HG02870 (cell line): ENCODE measurements at regions not wholly inside any gene's neighbourhood (a gene's known extent, or its start where the extent isn't known, plus 50 kb on each side); places are given as distances from the start of the nearest gene placed in this dataset.
"Not testable (repeated sequence)": the region's sequence is repeated elsewhere in the genome, so short reads cannot be mapped to it uniquely, and the experiment has no call there.

Experiments
- ATAC-seq: cut with Tn5 transposase; IDR thresholded peaks from one replicate; pipeline ENCODE4 v1.9.1; 2021; ENCODE audit warnings: mild to moderate bottlenecking, moderate library complexity; ENCODE audit not compliant: unreplicated experiment

DNA sequence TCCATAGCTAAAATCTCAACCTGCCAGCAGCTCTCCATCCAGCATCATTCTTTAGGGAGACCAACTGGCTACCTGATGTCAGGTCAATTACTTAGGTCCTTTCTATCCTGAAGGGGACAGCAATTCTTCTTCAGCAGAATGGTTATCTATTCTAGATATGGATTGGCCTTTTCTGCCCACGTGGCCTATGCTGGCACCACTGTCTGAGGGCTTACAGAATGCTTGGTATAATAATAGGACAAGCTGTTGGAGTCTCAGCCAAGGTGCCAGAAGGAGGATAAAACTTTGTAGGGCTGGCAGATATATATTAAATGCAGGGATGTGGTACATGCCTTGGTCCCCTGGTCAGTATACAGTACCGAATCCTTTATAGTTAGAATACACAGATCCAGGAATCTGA, 89.8 kb upstream of the C1GALT1C1 start:
- ATAC-seq = no peak

DNA sequence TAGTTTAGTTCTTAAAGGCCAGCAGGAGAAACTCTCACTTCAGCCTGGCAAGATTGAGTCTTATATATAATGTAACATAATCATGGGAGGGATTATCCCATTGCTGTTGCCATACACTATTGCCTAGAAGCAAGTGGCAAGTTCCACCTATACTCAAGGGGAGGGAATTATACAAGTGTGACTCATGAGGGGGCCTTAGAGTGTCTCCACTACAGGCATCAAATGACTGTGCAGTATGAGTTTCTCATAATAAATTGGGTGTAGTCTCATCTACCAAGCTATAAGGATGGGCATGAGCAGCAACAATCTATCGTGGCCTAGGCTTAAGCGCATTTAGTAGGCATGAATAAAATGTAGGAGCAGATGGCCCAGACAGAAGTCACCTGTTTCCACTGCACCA, 89.1 kb upstream of the C1GALT1C1 start:
- ATAC-seq = no peak

GRCh38 chrX:120702337-120702736, 72.5 kb upstream of the C1GALT1C1 start:
- ATAC-seq = not testable (repeated sequence)

GRCh38 chrX:120697053-120697452, 67.2 kb upstream of the C1GALT1C1 start:
- ATAC-seq = peak; percentile 85

GRCh38 chrX:120692319-120692718, 62.5 kb upstream of the C1GALT1C1 start:
- ATAC-seq = no peak

GRCh38 chrX:120690941-120691340, 61.1 kb upstream of the C1GALT1C1 start:
- no peak for ATAC-seq

DNA sequence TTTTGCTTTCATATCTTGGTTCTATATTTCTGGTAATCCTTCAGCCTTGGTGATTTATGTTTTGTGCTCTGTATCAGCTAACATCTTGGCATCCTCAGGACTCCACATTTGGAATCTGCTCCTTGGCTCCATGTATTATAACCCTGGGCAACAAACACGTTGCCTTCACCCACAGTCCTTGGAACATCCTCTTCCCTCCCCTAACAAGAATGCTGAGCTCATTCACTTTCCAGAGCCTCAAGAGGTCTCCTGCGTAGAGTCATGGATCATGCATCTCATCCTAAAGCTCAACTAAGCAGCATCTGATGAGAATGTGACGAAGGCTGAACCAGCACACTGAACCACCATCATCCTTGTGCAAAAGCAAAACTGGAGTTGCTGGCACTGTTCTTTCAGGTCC, 60.5 kb upstream of the C1GALT1C1 start:
- ATAC-seq = no peak

GRCh38 chrX:120680090-120680489, 50.2 kb upstream of the C1GALT1C1 start:
- no peak for ATAC-seq
